Activated CD8-positive, alpha-beta T cell treated with anti-CD3 and anti-CD28 coated beads, Interleukin-2, amount 10 ng/mL, durations not matched to agents 7 days and 5 days (primary cell): ENCODE measurements at regions not wholly inside any gene's neighbourhood (a gene's known extent, or its start where the extent isn't known, plus 50 kb on each side); places are given as distances from the start of the nearest gene placed in this dataset.

Experiments
- ATAC-seq: fragments of 150-1000 bp; cut with Tn5 transposase; one replicate; pipeline ENCODE4 v1.10.0; 2021; ENCODE audit warnings: moderate library complexity
- CTCF ChIA-PET: fragments of 350-600 bp; sonication (Branson Sonifier 250); formaldehyde crosslinking; loops from one replicate; lab custom pipeline; 2021; ENCODE audit warnings: antibody characterized with exemption; lab: Charles Lee
- POLR2A ChIA-PET: fragments of 350-600 bp; sonication (Branson Sonifier 250); formaldehyde crosslinking; loops from one replicate; lab custom pipeline; 2021; ENCODE audit warnings: antibody characterized with exemption; lab: Charles Lee
- DNase-seq: peaks from one replicate; pipeline ENCODE4 v3.0.0-alpha.2; 2020
- H3K27ac Mint-ChIP-seq: one replicate; pipeline ENCODE4 v1.8.0; 2021; ENCODE audit warnings: mild to moderate bottlenecking, mixed read lengths
- H3K27me3 Mint-ChIP-seq: one replicate; pipeline ENCODE4 v1.8.0; 2021; ENCODE audit warnings: low read depth, mixed read lengths
- H3K36me3 Mint-ChIP-seq: one replicate; pipeline ENCODE4 v1.8.0; 2021; ENCODE audit warnings: low read depth, mixed read lengths
- H3K4me1 Mint-ChIP-seq: one replicate; pipeline ENCODE4 v1.8.0; 2021; ENCODE audit warnings: low read depth, mixed read lengths
- H3K4me3 Mint-ChIP-seq: one replicate; pipeline ENCODE4 v1.8.0; 2021; ENCODE audit warnings: mild to moderate bottlenecking, mixed read lengths
- H3K9me3 Mint-ChIP-seq: one replicate; pipeline ENCODE4 v1.8.0; 2022; ENCODE audit warnings: mixed read lengths; ENCODE audit not compliant: insufficient read depth

DNA sequence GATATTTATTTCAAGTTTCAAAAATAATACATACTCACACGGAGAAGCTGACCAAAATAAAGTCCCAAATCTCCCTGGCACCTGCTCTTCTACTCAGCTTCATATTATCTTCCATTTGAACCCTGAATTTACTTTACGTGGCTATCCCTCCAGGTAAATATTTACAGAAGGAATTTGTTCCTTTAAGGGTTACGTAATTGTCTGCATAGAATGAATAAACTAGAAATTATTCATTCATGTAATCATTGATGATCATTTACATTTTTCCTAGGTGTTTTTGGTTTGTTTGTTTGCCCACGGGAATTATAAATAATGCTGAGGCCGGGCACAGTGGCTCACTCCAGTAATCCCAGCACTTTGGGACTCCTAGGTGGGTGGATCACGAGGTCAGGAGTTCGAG, 251.2 kb downstream of the PLK2 start:
- ChIA-PET POLR2A (no interaction called here), CTCF (no interaction called here)
- Mint-ChIP-seq H3K9me3 (no peaks in the 10 kb centered on the region), H3K36me3 (no peaks in the 10 kb centered on the region), H3K4me3 (no peak overlapping the region), H3K4me1 (no peaks in the 10 kb centered on the region), H3K27me3 (peaks cover 3% of the 10 kb centered on the region), H3K27ac (no peak overlapping the region)
- ATAC-seq (no peak), DNase-seq (no peak)

GRCh38 chr5:58207076-58207475, 252.8 kb downstream of the PLK2 start:
- no peak for DNase-seq
- ATAC-seq = no peak
- Mint-ChIP-seq H3K27me3 (peaks cover 3% of the 10 kb centered on the region), H3K4me3 (no peak overlapping the region), H3K4me1 (no peaks in the 10 kb centered on the region), H3K9me3 (no peaks in the 10 kb centered on the region), H3K36me3 (no peaks in the 10 kb centered on the region), H3K27ac (no peak overlapping the region)
- ChIA-PET CTCF (no interaction called here), POLR2A (no interaction called here)

- CTCF ChIA-PET = no interaction called here
Measured at GRCh38 chr5:58204966-58205365, 254.9 kb downstream of the PLK2 start.

GRCh38 chr5:58202941-58203444, 256.9 kb downstream of the PLK2 start:
- Mint-ChIP-seq H3K27me3 (no peaks in the 10 kb centered on the region), H3K4me1 (no peaks in the 10 kb centered on the region), H3K36me3 (no peaks in the 10 kb centered on the region), H3K4me3 (no peak overlapping the region), H3K27ac (no peak overlapping the region), H3K9me3 (no peaks in the 10 kb centered on the region)
- ChIA-PET POLR2A (no interaction called here), CTCF (no interaction called here)
- ATAC-seq (no peak), DNase-seq (no peak)

More at GRCh38 chr5:58204966-58205365, 254.9 kb downstream of the PLK2 start:
- no peak overlapping the region for H3K27ac Mint-ChIP-seq
- H3K4me1 Mint-ChIP-seq = no peaks in the 10 kb centered on the region
- no peaks in the 10 kb centered on the region for H3K36me3 Mint-ChIP-seq
- ATAC-seq (no peak), DNase-seq (no peak)
- H3K9me3 Mint-ChIP-seq = no peaks in the 10 kb centered on the region
- H3K4me3 Mint-ChIP-seq = no peak overlapping the region
- no peaks in the 10 kb centered on the region for H3K27me3 Mint-ChIP-seq
- POLR2A ChIA-PET = no interaction called here

GRCh38 chr5:58201922-58202648, 257.8 kb downstream of the PLK2 start:
- CTCF ChIA-PET = no interaction called here
- DNase-seq = no peak
- H3K27me3 Mint-ChIP-seq = no peaks in the 10 kb centered on the region

GRCh38 chr5:58200451-58200850, 259.4 kb downstream of the PLK2 start:
- Mint-ChIP-seq H3K4me1 (no peaks in the 10 kb centered on the region), H3K9me3 (no peaks in the 10 kb centered on the region), H3K27ac (no peak overlapping the region), H3K27me3 (no peaks in the 10 kb centered on the region), H3K4me3 (no peak overlapping the region), H3K36me3 (no peaks in the 10 kb centered on the region)
- CTCF ChIA-PET = no interaction called here
- no peak for DNase-seq
- POLR2A ChIA-PET = no interaction called here
- no peak for ATAC-seq

More at GRCh38 chr5:58201922-58202648, 257.8 kb downstream of the PLK2 start:
- Mint-ChIP-seq H3K4me3 (no peak overlapping the region), H3K27ac (no peak overlapping the region), H3K9me3 (no peaks in the 10 kb centered on the region), H3K36me3 (no peaks in the 10 kb centered on the region), H3K4me1 (no peaks in the 10 kb centered on the region)
- POLR2A ChIA-PET = no interaction called here
- no peak for ATAC-seq

DNA sequence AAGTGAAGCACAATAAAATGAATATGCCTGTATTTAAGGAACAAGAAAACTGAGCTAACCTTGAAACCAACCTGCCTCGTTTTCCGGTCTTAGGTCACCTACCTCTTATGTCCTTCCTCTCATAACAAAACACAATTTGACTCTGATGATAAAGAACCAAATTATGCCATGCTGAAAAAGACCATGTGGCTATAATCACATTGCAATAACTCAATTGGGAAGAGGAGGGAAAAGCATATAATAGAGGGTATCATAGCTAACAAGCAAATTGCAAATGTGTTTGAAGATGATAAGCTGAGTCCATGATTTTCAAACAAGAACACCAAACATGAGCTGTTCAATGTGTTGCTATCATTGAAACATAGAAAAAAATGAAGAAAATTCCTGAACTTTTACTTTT, 260.8 kb downstream of the PLK2 start:
- POLR2A ChIA-PET = no interaction called here
- Mint-ChIP-seq H3K36me3 (no peaks in the 10 kb centered on the region), H3K9me3 (no peaks in the 10 kb centered on the region), H3K4me3 (no peak overlapping the region), H3K27ac (no peak overlapping the region), H3K27me3 (no peaks in the 10 kb centered on the region), H3K4me1 (no peaks in the 10 kb centered on the region)
- no peak for DNase-seq
- CTCF ChIA-PET = no interaction called here
- ATAC-seq = no peak

DNA sequence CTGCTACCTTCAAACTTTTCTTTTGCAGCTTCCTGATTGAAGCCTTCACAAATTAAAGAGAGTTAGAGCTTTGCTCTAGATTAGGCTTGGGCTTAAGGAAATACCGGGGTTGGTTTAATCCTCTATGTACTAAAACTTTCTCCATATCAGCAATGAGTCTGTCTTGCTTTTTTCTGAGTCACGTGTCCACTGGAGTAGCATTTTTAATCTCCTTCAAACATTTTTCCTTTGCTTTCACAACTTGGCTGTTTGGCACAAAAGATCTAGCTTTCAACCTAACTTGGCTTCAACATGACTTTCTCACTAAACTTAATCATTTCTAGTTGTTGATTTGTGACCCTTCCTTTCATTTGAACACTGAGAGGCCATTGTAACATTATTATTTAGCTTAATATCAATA, 261.6 kb downstream of the PLK2 start:
- POLR2A ChIA-PET = no interaction called here
- Mint-ChIP-seq H3K4me1 (no peaks in the 10 kb centered on the region), H3K9me3 (no peaks in the 10 kb centered on the region), H3K4me3 (no peak overlapping the region), H3K27ac (no peak overlapping the region), H3K27me3 (no peaks in the 10 kb centered on the region), H3K36me3 (no peaks in the 10 kb centered on the region)
- no peak for DNase-seq
- no peak for ATAC-seq
- CTCF ChIA-PET = no interaction called here

- DNase-seq (no peak), ATAC-seq (no peak)
- Mint-ChIP-seq H3K36me3 (no peaks in the 10 kb centered on the region), H3K27me3 (no peaks in the 10 kb centered on the region), H3K9me3 (no peaks in the 10 kb centered on the region), H3K4me3 (no peak overlapping the region), H3K4me1 (no peaks in the 10 kb centered on the region), H3K27ac (no peak overlapping the region)
- CTCF ChIA-PET = no interaction called here
- POLR2A ChIA-PET = no interaction called here
Measured at GRCh38 chr5:58197875-58198274, 262.0 kb downstream of the PLK2 start.

GRCh38 chr5:58191443-58191842, 268.4 kb downstream of the PLK2 start:
- Mint-ChIP-seq H3K4me1 (no peaks in the 10 kb centered on the region), H3K36me3 (no peaks in the 10 kb centered on the region), H3K27ac (no peak overlapping the region), H3K27me3 (no peaks in the 10 kb centered on the region), H3K4me3 (no peak overlapping the region), H3K9me3 (no peaks in the 10 kb centered on the region)
- ChIA-PET POLR2A (no interaction called here), CTCF (no interaction called here)
- DNase-seq = no peak
- no peak for ATAC-seq

DNA sequence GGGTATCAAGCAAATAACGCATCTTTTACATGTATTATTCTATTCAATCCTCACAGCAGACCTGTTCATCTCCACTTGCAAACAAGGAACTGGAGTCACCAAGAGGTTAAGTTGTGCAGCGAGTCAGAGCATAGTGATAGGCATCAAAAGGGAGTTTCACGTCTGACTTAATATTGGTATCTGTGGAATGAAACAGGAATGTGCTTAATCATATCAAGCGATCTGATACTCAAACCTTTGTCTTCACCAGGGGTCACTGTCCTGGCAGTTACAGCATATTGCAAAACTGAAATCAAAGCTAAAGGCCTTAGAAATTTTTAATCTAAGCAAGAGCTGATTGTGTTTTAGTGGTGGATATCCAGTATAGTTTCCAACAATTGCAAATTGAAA, 271.6 kb downstream of the PLK2 start:
- ATAC-seq = no peak
- H3K9me3 Mint-ChIP-seq = no peaks in the 10 kb centered on the region
- H3K27ac Mint-ChIP-seq = no peak overlapping the region
- no peak for DNase-seq
- H3K27me3 Mint-ChIP-seq = no peaks in the 10 kb centered on the region
- CTCF ChIA-PET = no interaction called here
- H3K4me3 Mint-ChIP-seq = no peak overlapping the region
- POLR2A ChIA-PET = no interaction called here
- H3K36me3 Mint-ChIP-seq = no peaks in the 10 kb centered on the region
- H3K4me1 Mint-ChIP-seq = no peaks in the 10 kb centered on the region

DNA sequence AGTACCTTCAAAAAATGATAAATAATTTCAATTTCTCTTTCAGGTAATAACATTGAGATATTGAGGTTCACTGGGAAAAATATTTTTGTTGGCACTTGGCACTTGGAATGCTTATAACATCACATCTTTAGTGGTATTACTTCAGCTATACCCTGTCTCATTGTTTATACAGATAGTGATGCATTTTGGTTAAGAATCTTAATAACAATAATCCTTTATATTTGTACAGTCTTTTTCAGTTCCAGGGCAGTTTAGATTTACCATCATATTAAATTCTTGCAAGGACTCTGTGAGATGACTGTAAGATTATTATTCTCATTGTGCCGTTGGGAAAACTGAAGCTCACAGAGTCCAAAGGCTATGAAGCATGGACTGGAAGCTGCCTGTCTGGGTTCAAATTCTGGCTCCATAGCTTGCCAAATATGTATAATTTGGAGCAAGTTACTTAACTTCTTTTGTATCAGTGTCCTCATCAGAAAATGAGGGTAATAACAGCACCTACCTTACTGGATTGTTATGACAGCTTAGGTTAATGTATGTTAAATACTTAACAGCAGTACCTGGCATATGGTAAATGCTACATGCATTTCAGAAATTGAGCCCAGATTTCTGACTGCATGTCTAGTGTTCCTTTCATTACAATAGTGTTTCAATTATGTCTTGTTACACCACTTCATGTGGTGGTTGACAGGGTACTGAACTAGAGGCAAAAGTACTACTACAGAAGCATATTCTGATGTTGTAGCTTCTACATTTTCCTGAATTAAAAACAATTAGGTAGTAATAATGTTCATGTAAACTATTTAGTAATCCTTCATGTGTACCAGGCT, 272.2 kb downstream of the PLK2 start:
- Mint-ChIP-seq H3K36me3 (no peaks in the 10 kb centered on the region), H3K4me3 (no peak overlapping the region), H3K27ac (no peak overlapping the region), H3K4me1 (no peaks in the 10 kb centered on the region), H3K9me3 (no peaks in the 10 kb centered on the region), H3K27me3 (no peaks in the 10 kb centered on the region)
- ChIA-PET POLR2A (no interaction called here), CTCF (no interaction called here)
- ATAC-seq (no peak), DNase-seq (no peak)
